ENCODE measurements at regions not wholly inside any gene's neighbourhood (a gene's known extent, or its start where the extent isn't known, plus 50 kb on each side); places are given as distances from the start of the nearest gene placed in this dataset.

GRCh38 chr4:157634057-157634456 is 413.5 kb downstream of the GRIA2 start:
- Histone ChIP-seq H3K4me1 (ENCODE audit: control insufficient read depth in 1 of 2, low read depth in 2 of 2) (no peaks in the 10 kb centered on the region), H3K27me3 (replicated peaks; ENCODE audit: insufficient read depth) (no peaks in the 10 kb centered on the region), H3K9me3 (no peaks in the 10 kb centered on the region), H3K4me3 (no peak overlapping the region), H3K27ac (no peak overlapping the region), H3K36me3 (no peaks in the 10 kb centered on the region)
- DNase-seq (ENCODE audit: low spot score) (no peak), ATAC-seq (ENCODE audit: insufficient number of reproducible peaks, low FRiP score, low read depth) (no peak)
- TF ChIP-seq CTCF (IDR thresholded peaks at IDR 0.05), result no peak

GRCh38 chr4:157616741-157617472 is 396.4 kb downstream of the GRIA2 start:
- Histone ChIP-seq H3K36me3 (no peaks in the 10 kb centered on the region), H3K27me3 (replicated peaks; ENCODE audit: insufficient read depth) (no peaks in the 10 kb centered on the region), H3K4me1 (ENCODE audit: control insufficient read depth in 1 of 2, low read depth in 2 of 2) (no peaks in the 10 kb centered on the region), H3K4me3 (no peak overlapping the region), H3K9me3 (no peaks in the 10 kb centered on the region), H3K27ac (no peak overlapping the region)
- no peak for TF ChIP-seq CTCF (IDR thresholded peaks at IDR 0.05)
- ATAC-seq (ENCODE audit: insufficient number of reproducible peaks, low FRiP score, low read depth) (no peak), DNase-seq (ENCODE audit: low spot score) (no peak)

GRCh38 chr4:157607996-157608395 is 387.5 kb downstream of the GRIA2 start:
- DNase-seq (ENCODE audit: low spot score) (no peak), ATAC-seq (ENCODE audit: insufficient number of reproducible peaks, low FRiP score, low read depth) (no peak)
- no peaks in the 10 kb centered on the region for H3K4me1 ChIP-seq (ENCODE audit: control insufficient read depth in 1 of 2, low read depth in 2 of 2)
- no peak for TF ChIP-seq CTCF (IDR thresholded peaks at IDR 0.05)
- no peak overlapping the region for H3K27ac ChIP-seq
- H3K9me3 ChIP-seq, result no peaks in the 10 kb centered on the region
- no peaks in the 10 kb centered on the region for H3K27me3 ChIP-seq (replicated peaks; ENCODE audit: insufficient read depth)
- H3K4me3 ChIP-seq, result no peak overlapping the region
- H3K36me3 ChIP-seq, result no peaks in the 10 kb centered on the region

GRCh38 chr4:157600583-157600982 is 380.1 kb downstream of the GRIA2 start:
- no peak for ATAC-seq (ENCODE audit: insufficient number of reproducible peaks, low FRiP score, low read depth)

GRCh38 chr4:157591245-157591644 is 370.7 kb downstream of the GRIA2 start:
- no peak for DNase-seq (ENCODE audit: low spot score)
- Histone ChIP-seq H3K9me3 (no peaks in the 10 kb centered on the region), H3K4me1 (ENCODE audit: control insufficient read depth in 1 of 2, low read depth in 2 of 2) (peaks cover 7 to 15% of the 10 kb centered on the region in 2 donors), H3K27ac (no peak overlapping the region), H3K27me3 (replicated peaks; ENCODE audit: insufficient read depth) (no peaks in the 10 kb centered on the region), H3K36me3 (no peaks in the 10 kb centered on the region), H3K4me3 (no peak overlapping the region)
- no peak for TF ChIP-seq CTCF (IDR thresholded peaks at IDR 0.05)
- ATAC-seq (ENCODE audit: insufficient number of reproducible peaks, low FRiP score, low read depth), result no peak

More at GRCh38 chr4:157600583-157600982, 380.1 kb downstream of the GRIA2 start:
- Histone ChIP-seq H3K27ac (no peak overlapping the region), H3K4me1 (ENCODE audit: control insufficient read depth in 1 of 2, low read depth in 2 of 2) (no peaks in the 10 kb centered on the region), H3K9me3 (no peaks in the 10 kb centered on the region), H3K36me3 (no peaks in the 10 kb centered on the region), H3K27me3 (replicated peaks; ENCODE audit: insufficient read depth) (no peaks in the 10 kb centered on the region), H3K4me3 (no peak overlapping the region)
- no peak for TF ChIP-seq CTCF (IDR thresholded peaks at IDR 0.05)
- DNase-seq (ENCODE audit: low spot score), result no peak

All from thoracic aorta (tissue), 2 donors.